Gastrocnemius medialis (tissue), 4 donors: ENCODE measurements at regions not wholly inside any gene's neighbourhood (a gene's known extent, or its start where the extent isn't known, plus 50 kb on each side); places are given as distances from the start of the nearest gene placed in this dataset.

Experiments used
- CTCF ChIP-seq, 5 experiments: fragments of 450-650 bp in 3 of 5; fragments of 200-600 bp in 2 of 5; sonication (generic) in 2 of 5; IDR thresholded peaks in 4 of 5; conservative IDR thresholded peaks in 1 of 5; 1 replicate in 4 of 5; 2 replicates in 1 of 5; pipeline ENCODE4 v1.5.1; 2016 to 2019; ENCODE audit warnings: antibody characterized with exemption in 5 of 5, mild to moderate bottlenecking in 3 of 5, moderate library complexity in 3 of 5
- POLR2A ChIP-seq, 2 donors: fragments of 450-650 bp; IDR thresholded peaks; one replicate each; pipeline ENCODE4 v1.6.1; 2017; ENCODE audit warnings: antibody characterized with exemption in 2 of 2, mild to moderate bottlenecking in 2 of 2, moderate library complexity in 2 of 2

DNA sequence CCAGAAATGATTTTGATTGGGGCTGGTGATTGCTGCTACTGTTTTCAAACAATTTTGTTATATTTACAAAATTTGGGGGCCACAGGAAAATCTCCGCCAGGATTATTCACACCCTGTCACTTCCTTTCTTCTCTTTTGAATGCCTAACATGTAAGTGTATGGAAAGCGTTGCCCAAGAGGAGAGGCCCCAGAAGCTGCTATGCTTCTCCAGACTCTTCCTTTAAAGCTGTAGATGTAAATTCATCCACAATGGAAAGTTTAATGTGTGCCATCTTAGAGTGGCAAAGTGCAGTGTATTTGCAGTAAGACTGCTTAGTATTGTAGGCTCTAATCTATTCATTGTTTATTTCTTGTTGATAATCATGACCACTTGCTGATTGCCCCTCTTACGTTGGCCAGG lies 136.7 kb upstream of the LRIG3 start:
- no peak for TF ChIP-seq CTCF (IDR thresholded peaks at IDR 0.05 in 4 of 5, conservative IDR thresholded peaks at IDR 0.05 in 1 of 5)
- TF ChIP-seq POLR2A (IDR thresholded peaks at IDR 0.05) = no peak
